ENCODE measurements at regions not wholly inside any gene's neighbourhood (a gene's known extent, or its start where the extent isn't known, plus 50 kb on each side); places are given as distances from the start of the nearest gene placed in this dataset.

GRCh38 chr6:166726201-166726600 is 99.2 kb upstream of the RPS6KA2 start:
- no peak overlapping the region for H3K4me3 ChIP-seq (ENCODE audit: control extremely low read depth in 1 of 5, extremely low read depth in 1 of 5, insufficient read depth in 1 of 5, low read depth in 2 of 5, low read length in 4 of 5)
- no peak overlapping the region for H2AFZ ChIP-seq (ENCODE audit: insufficient read depth, low read depth, low read length, poor library complexity, severe bottlenecking)
- DNase-seq = no peak
- Mint-ChIP-seq H3K9me3 (ENCODE audit: insufficient read depth) (no peaks in the 10 kb centered on the region), H3K4me1 (no peaks in the 10 kb centered on the region), H3K27me3 (peaks cover 6% of the 10 kb centered on the region), H3K4me3 (no peak overlapping the region), H3K27ac (no peak overlapping the region)
- H3K4me1 ChIP-seq (ENCODE audit: control insufficient read depth in 2 of 2, insufficient read depth in 2 of 2, low read length in 2 of 2) = no peaks in the 10 kb centered on the region
- 71% methylated on average over 4 of the region's 7 CpGs for WGBS (ENCODE audit: insufficient coverage)
- TF ChIP-seq CTCF (IDR thresholded peaks at IDR 0.05) = no peak
- no peak for TF ChIP-seq EZH2 (IDR thresholded peaks at IDR 0.05; ENCODE audit: borderline replicate concordance, insufficient read depth, low read depth, low read length, poor library complexity, severe bottlenecking)
- no peak for ATAC-seq (ENCODE audit: low read depth)
- H3K79me2 ChIP-seq (ENCODE audit: control insufficient read depth, insufficient read depth, low read length) = no peaks in the 10 kb centered on the region
- no peaks in the 10 kb centered on the region for H3K27me3 ChIP-seq (replicated peaks in 1 of 4; ENCODE audit: control extremely low read depth in 1 of 4, control insufficient read depth in 3 of 4, insufficient read depth in 4 of 4, low read length in 3 of 4)
- intact Hi-C loops (cut with micrococcal nuclease) = no loop called here
- ChIA-PET CTCF (no interaction called here), POLR2A (no interaction called here)
- no peak overlapping the region for H3K4me2 ChIP-seq (replicated peaks; ENCODE audit: low read depth, low read length, poor library complexity, severe bottlenecking)
- H3K9me3 ChIP-seq (ENCODE audit: control extremely low read depth in 1 of 3, control insufficient read depth in 2 of 3, insufficient read depth in 1 of 3, low read length in 2 of 3) = no peaks in the 10 kb centered on the region
- no peaks in the 10 kb centered on the region for H4K20me1 ChIP-seq (ENCODE audit: control insufficient read depth, insufficient read depth, low read length, poor library complexity, severe bottlenecking)
- no peak overlapping the region for H3K27ac ChIP-seq (ENCODE audit: low read length in 2 of 2)
- no peak overlapping the region for H3K9ac ChIP-seq (ENCODE audit: low read length)
- no peaks in the 10 kb centered on the region for H3K36me3 ChIP-seq (replicated peaks in 1 of 2; ENCODE audit: control extremely low read depth in 1 of 2, control insufficient read depth in 1 of 2, extremely low read depth in 1 of 2, insufficient read depth in 2 of 2, low read length in 1 of 2)

- CTCF ChIA-PET = interaction anchor here (0.7 kb wide), 1 partner anchor 259 kb away, joined by 3 read pairs; no protein-coding TSS in a partner anchor
- DNase-seq = no peak
- no peaks in the 10 kb centered on the region for H3K4me1 ChIP-seq (ENCODE audit: control insufficient read depth in 2 of 2, insufficient read depth in 2 of 2, low read length in 2 of 2)
- Mint-ChIP-seq H3K4me1 (no peaks in the 10 kb centered on the region), H3K4me3 (no peak overlapping the region), H3K27me3 (peaks cover 10% of the 10 kb centered on the region), H3K9me3 (ENCODE audit: insufficient read depth) (no peaks in the 10 kb centered on the region), H3K27ac (no peak overlapping the region)
- no peaks in the 10 kb centered on the region for H3K36me3 ChIP-seq (replicated peaks in 1 of 2; ENCODE audit: control extremely low read depth in 1 of 2, control insufficient read depth in 1 of 2, extremely low read depth in 1 of 2, insufficient read depth in 2 of 2, low read length in 1 of 2)
- no peak overlapping the region for H2AFZ ChIP-seq (ENCODE audit: insufficient read depth, low read depth, low read length, poor library complexity, severe bottlenecking)
- intact Hi-C loops (cut with micrococcal nuclease) = no loop called here
- TF ChIP-seq EZH2 (IDR thresholded peaks at IDR 0.05; ENCODE audit: borderline replicate concordance, insufficient read depth, low read depth, low read length, poor library complexity, severe bottlenecking) (no peak), CTCF (IDR thresholded peaks at IDR 0.05) (no peak)
- no peaks in the 10 kb centered on the region for H4K20me1 ChIP-seq (ENCODE audit: control insufficient read depth, insufficient read depth, low read length, poor library complexity, severe bottlenecking)
- H3K4me3 ChIP-seq (ENCODE audit: control extremely low read depth in 1 of 5, extremely low read depth in 1 of 5, insufficient read depth in 1 of 5, low read depth in 2 of 5, low read length in 4 of 5) = no peak overlapping the region
- ATAC-seq (ENCODE audit: low read depth) = no peak
- H3K27ac ChIP-seq (ENCODE audit: low read length in 2 of 2) = no peak overlapping the region
- WGBS (ENCODE audit: insufficient coverage) = 89% methylated on average over 15 of the region's 15 CpGs
- H3K79me2 ChIP-seq (ENCODE audit: control insufficient read depth, insufficient read depth, low read length) = no peaks in the 10 kb centered on the region
- no peak overlapping the region for H3K9ac ChIP-seq (ENCODE audit: low read length)
- no peaks in the 10 kb centered on the region for H3K9me3 ChIP-seq (ENCODE audit: control extremely low read depth in 1 of 3, control insufficient read depth in 2 of 3, insufficient read depth in 1 of 3, low read length in 2 of 3)
- no peaks in the 10 kb centered on the region for H3K27me3 ChIP-seq (replicated peaks in 1 of 4; ENCODE audit: control extremely low read depth in 1 of 4, control insufficient read depth in 3 of 4, insufficient read depth in 4 of 4, low read length in 3 of 4)
- no peak overlapping the region for H3K4me2 ChIP-seq (replicated peaks; ENCODE audit: low read depth, low read length, poor library complexity, severe bottlenecking)
- POLR2A ChIA-PET = no interaction called here
Measured at GRCh38 chr6:166725571-166725970, 98.5 kb upstream of the RPS6KA2 start.

Measured in B cell (primary cell).